ENCODE measurements at regions not wholly inside any gene's neighbourhood (a gene's known extent, or its start where the extent isn't known, plus 50 kb on each side); places are given as distances from the start of the nearest gene placed in this dataset.

DNA sequence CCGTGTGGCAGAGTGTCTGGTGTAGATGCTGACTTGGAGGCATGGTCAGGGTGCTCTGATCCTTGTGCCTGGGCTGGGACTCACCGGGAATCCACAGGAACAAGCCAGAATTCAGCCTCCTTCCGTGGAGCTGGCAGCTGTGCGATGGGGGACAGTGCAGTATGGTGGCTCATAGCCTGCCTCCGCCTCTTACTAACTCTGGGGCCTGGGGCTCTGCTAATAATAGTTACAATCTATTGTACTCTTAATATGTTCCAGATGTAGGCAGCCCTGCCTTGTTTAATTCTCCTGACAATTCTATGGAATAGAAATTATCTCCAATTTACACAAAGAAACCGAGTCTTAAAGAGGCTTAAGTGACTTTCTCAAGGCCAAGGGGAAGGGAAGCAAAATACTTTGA is 77.6 kb downstream of the PCDH1 start:
- TF ChIP-seq CTCF (IDR thresholded peaks at IDR 0.05; ENCODE audit: extremely low read depth, missing control alignments): no peak
- no peak for DNase-seq (ENCODE audit: low spot score)

DNA sequence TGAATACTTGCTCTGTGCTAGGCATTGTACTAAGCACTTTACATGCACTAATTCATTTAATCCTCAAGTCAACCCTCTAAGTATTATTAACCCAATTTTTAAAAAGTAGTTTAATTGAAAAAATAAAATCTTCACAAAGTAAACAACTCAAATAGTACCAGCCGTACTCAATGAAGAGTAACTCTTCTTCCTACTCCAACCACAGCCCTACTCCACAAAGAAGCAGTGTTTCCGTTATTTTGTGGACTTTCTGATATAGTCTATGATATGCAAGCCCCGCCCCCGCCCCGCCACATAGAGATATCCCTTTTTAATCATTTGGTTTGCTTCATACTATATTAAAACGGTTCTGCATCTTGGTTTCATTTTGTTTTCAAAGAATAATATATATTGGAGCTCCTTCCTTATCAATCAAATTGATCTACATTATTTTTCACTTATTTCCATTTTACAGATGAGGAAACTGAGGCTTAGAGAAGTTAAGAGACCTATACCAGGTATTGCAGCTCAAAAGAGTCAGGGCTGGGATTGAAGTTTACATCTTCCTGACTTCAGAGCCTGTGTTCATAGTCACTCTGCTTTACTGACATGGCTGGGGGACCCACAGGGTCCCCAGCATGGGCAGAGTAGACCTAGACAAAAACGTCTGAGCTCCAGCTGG is 78.6 kb downstream of the PCDH1 start:
- DNase-seq (ENCODE audit: low spot score): no peak
- no peak for TF ChIP-seq CTCF (IDR thresholded peaks at IDR 0.05; ENCODE audit: extremely low read depth, missing control alignments)

DNA sequence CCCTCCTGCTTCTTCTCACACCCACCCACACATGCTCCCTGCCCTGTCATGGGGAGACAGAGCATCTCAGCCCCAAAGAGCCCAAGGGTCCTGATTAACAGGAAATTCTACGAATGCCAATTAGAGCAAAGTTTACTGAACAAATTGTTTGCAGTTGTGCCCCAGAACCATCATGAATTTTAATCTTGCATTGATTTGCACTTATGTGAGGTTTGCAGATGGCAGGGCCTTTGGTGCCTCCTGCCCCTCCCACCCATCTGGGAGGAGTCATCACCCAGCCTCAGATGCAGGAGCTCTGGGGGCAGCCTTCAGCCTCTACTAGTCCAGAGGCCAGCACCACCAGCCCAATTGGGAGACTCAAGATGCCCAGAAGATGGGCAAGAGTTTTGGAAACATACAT is 80.8 kb downstream of the PCDH1 start:
- no peak for TF ChIP-seq CTCF (IDR thresholded peaks at IDR 0.05; ENCODE audit: extremely low read depth, missing control alignments)
- DNase-seq (ENCODE audit: low spot score): no peak

- no peak for DNase-seq (ENCODE audit: low spot score)
Observed at GRCh38 chr5:141795421-141795820, 82.8 kb downstream of the PCDH1 start.

GRCh38 chr5:141793881-141794280 is 84.3 kb downstream of the PCDH1 start:
- no peak for DNase-seq (ENCODE audit: low spot score)
- TF ChIP-seq CTCF (IDR thresholded peaks at IDR 0.05; ENCODE audit: extremely low read depth, missing control alignments): no peak

More at GRCh38 chr5:141795421-141795820, 82.8 kb downstream of the PCDH1 start:
- no peak for TF ChIP-seq CTCF (IDR thresholded peaks at IDR 0.05; ENCODE audit: extremely low read depth, missing control alignments)

DNA sequence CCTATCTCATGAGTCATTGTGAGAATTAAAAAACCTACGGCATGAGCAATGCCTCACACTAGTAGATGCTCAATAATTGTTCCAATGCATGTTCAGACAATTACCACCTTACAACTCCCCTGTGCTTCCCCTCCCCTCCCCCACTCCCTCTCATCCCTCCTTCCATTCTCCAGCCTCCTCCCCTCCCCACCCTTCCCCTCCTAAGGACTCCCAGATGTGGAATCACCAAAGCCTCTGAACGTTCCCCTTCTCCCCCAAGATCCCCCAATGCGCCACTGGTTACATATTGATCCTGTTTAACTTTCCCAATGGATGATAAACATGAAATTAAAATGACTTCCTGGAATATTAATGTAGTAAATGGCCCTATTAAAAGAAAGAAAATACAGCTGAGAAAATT is 84.8 kb downstream of the PCDH1 start:
- TF ChIP-seq CTCF (IDR thresholded peaks at IDR 0.05; ENCODE audit: extremely low read depth, missing control alignments): no peak

GRCh38 chr5:141790630-141791029 is 87.6 kb downstream of the PCDH1 start:
- no peak for TF ChIP-seq CTCF (IDR thresholded peaks at IDR 0.05; ENCODE audit: extremely low read depth, missing control alignments)
- no peak for DNase-seq (ENCODE audit: low spot score)

More for the DNA sequence above, 84.8 kb downstream of the PCDH1 start:
- no peak for DNase-seq (ENCODE audit: low spot score)
